ENCODE measurements at regions not wholly inside any gene's neighbourhood (a gene's known extent, or its start where the extent isn't known, plus 50 kb on each side); places are given as distances from the start of the nearest gene placed in this dataset.

DNA sequence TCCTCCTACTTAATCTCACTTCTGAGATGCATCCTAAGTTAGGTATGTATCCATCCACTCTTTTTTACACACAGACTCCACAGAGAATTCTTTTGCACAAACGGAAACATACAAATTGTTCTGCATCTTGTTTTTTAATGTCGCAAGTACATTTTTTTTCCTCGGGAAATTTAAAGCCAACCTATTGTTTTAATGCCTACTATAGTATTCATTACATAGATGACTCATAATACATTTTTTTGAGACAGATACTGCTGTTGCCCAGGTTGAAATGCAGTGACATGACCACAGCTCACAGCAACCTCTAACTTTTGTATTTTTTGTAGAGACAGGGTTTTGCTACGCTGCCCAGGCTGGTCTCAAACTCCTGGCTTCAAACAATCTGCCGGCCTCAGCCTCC is 90.8 kb upstream of the TMEM45B start:
- H3K27me3 ChIP-seq: no peaks in the 10 kb centered on the region
- H3K4me3 ChIP-seq: no peak overlapping the region
- TF ChIP-seq, protein P1, sequence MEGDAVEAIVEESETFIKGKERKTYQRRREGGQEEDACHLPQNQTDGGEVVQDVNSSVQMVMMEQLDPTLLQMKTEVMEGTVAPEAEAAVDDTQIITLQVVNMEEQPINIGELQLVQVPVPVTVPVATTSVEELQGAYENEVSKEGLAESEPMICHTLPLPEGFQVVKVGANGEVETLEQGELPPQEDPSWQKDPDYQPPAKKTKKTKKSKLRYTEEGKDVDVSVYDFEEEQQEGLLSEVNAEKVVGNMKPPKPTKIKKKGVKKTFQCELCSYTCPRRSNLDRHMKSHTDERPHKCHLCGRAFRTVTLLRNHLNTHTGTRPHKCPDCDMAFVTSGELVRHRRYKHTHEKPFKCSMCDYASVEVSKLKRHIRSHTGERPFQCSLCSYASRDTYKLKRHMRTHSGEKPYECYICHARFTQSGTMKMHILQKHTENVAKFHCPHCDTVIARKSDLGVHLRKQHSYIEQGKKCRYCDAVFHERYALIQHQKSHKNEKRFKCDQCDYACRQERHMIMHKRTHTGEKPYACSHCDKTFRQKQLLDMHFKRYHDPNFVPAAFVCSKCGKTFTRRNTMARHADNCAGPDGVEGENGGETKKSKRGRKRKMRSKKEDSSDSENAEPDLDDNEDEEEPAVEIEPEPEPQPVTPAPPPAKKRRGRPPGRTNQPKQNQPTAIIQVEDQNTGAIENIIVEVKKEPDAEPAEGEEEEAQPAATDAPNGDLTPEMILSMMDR (IDR thresholded peaks at IDR 0.05): no peak
- TF ChIP-seq POLR2A (IDR thresholded peaks at IDR 0.05): no peak
- H3K36me3 ChIP-seq (ENCODE audit: low read depth, missing control alignments): no peaks in the 10 kb centered on the region
- H3K27ac ChIP-seq: no peak overlapping the region
- intact Hi-C loops (cut with DNase I; ENCODE audit: low total_unique reads): no loop called here
- 89 to 94% methylated on average over 5 of the region's 5 CpGs for WGBS, 2 donors
- no peaks in the 10 kb centered on the region for H3K4me1 ChIP-seq
- H3K9me3 ChIP-seq: no peaks in the 10 kb centered on the region
- DNase-seq: no peak

DNA sequence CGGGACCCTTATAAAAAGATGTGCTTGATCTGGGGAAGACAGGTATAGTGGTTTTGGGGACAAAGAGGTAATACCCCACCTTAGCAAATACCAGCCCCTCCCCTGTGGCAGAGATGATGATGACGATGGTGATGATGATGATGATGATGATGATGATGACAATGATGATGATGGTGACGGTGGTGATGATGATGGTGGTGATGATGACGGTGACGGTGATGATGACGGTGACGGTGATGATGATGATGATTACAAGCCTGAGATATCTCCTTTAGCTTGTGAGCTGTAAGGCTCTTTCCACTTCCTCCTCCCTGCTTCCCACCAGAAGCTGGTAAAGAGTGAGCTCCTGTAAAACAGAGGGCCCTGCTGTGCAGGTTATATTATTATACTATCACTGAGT is 89.5 kb upstream of the TMEM45B start:
- Histone ChIP-seq H3K27me3 (no peaks in the 10 kb centered on the region), H3K27ac (no peak overlapping the region), H3K9me3 (no peaks in the 10 kb centered on the region), H3K4me1 (no peaks in the 10 kb centered on the region), H3K36me3 (ENCODE audit: low read depth, missing control alignments) (no peaks in the 10 kb centered on the region), H3K4me3 (no peak overlapping the region)
- 91 to 96% methylated on average over 7 of the region's 7 CpGs for WGBS, 2 donors
- no peak for DNase-seq
- intact Hi-C loops (cut with DNase I; ENCODE audit: low total_unique reads): no loop called here
- TF ChIP-seq POLR2A (IDR thresholded peaks at IDR 0.05): no peak
- TF ChIP-seq, protein P1 (IDR thresholded peaks at IDR 0.05): no peak

DNA sequence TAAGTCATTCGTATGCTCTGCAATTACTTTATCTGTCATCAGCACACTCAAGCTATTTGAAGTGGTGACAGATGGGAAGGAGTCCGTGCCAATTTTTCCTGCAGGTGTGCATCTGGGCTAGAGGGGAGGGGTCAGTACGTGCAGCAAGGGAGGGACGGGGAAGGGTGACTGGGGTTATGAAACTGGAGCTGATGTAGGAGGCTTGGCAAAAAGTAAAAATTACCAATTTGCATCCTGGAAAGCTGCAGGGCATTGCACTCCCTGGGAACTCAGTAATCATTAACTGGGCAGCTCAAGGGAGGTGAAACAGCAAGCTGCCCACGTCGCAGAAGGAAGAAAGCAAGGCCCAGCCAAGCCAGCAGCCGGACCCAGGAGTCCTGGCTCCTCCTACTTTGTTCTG is 87.1 kb upstream of the TMEM45B start:
- no peaks in the 10 kb centered on the region for H3K4me1 ChIP-seq
- no peak overlapping the region for H3K4me3 ChIP-seq
- no peaks in the 10 kb centered on the region for H3K27me3 ChIP-seq
- intact Hi-C loops (cut with DNase I; ENCODE audit: low total_unique reads): no loop called here
- H3K36me3 ChIP-seq (ENCODE audit: low read depth, missing control alignments): no peaks in the 10 kb centered on the region
- no peak for TF ChIP-seq POLR2A (IDR thresholded peaks at IDR 0.05)
- TF ChIP-seq, protein P1 (IDR thresholded peaks at IDR 0.05): no peak
- 66 to 76% methylated on average over 7 of the region's 7 CpGs for WGBS, 2 donors
- H3K27ac ChIP-seq: no peak overlapping the region
- H3K9me3 ChIP-seq: no peaks in the 10 kb centered on the region
- DNase-seq: no peak

DNA sequence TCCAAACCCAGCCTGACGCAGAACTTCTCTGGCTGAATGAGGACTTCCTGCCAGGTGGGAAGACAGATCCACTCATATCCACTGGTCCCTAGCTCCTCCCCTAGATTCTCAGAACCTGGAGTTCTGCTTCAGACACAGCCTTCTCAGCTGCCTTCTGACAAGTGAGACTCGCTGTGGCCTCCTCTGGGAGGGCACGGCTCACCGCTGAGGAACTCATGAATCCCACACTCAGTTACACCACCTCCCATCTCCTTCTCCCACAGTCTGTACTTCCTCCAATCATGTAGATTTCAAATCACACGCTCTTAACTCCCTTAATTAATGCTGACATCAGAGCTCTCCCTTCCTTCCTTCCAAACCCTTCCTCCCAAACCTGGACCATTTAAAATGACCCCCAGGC is 86.4 kb upstream of the TMEM45B start:
- intact Hi-C loops (cut with DNase I; ENCODE audit: low total_unique reads): no loop called here
- Histone ChIP-seq H3K4me1 (no peaks in the 10 kb centered on the region), H3K27me3 (no peaks in the 10 kb centered on the region), H3K27ac (no peak overlapping the region), H3K4me3 (no peak overlapping the region), H3K36me3 (ENCODE audit: low read depth, missing control alignments) (no peaks in the 10 kb centered on the region), H3K9me3 (no peaks in the 10 kb centered on the region)
- no peak for TF ChIP-seq POLR2A (IDR thresholded peaks at IDR 0.05)
- TF ChIP-seq, protein P1 (IDR thresholded peaks at IDR 0.05): no peak
- DNase-seq: no peak
- WGBS, 2 donors: 61 to 65% methylated on average over 5 of the region's 5 CpGs

DNA sequence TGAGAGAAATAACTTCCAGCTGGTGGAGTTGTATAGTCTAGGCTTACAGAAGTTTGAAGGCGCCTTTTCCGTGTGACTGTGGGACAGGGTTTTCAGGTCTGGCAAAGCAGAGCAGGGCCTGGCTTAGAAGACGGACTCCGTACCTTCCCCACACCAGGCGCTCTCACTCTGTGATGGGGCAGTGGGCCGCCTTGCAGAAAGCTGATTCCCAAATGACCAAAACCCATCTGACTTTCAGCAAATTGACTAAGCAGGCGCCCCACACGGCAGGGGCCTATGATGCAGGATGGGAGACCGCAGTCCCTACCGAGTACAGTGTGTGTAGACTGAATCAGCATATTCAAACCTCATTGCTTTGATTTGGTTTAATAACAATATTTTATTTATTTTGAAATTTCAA is 85.8 kb upstream of the TMEM45B start:
- TF ChIP-seq POLR2A (IDR thresholded peaks at IDR 0.05): no peak
- TF ChIP-seq, protein P1 (IDR thresholded peaks at IDR 0.05): no peak
- 87 to 94% methylated on average over 10 of the region's 10 CpGs for WGBS, 2 donors
- Histone ChIP-seq H3K36me3 (ENCODE audit: low read depth, missing control alignments) (no peaks in the 10 kb centered on the region), H3K4me3 (no peak overlapping the region), H3K27me3 (no peaks in the 10 kb centered on the region), H3K4me1 (no peaks in the 10 kb centered on the region), H3K9me3 (no peaks in the 10 kb centered on the region), H3K27ac (no peak overlapping the region)
- DNase-seq: no peak
- intact Hi-C loops (cut with DNase I; ENCODE audit: low total_unique reads): no loop called here
